ENCODE measurements at regions not wholly inside any gene's neighbourhood (a gene's known extent, or its start where the extent isn't known, plus 50 kb on each side); places are given as distances from the start of the nearest gene placed in this dataset.

DNA sequence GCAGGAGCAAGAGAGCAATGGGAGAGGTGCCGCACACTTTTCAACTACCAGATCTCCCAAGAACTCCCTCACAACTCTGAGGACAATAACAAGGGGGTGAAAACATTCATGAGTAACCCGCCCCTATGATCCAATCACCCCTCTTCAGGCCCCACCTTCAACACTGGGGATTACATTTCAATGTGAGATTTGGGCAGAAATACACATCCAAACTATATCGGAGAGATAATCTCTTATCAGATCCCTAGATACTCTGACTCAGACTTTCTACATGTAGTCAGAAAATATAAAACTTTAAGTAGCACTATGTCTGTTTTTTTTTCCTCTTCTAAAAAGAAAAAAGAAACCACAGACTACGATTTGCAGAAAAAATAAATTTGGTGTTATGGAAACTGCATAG, 1595.9 kb upstream of the NUDT12 start:
- H3K4me3 ChIP-seq (ENCODE audit: control extremely low read depth in 1 of 5, extremely low read depth in 1 of 5, insufficient read depth in 1 of 5, low read depth in 2 of 5, low read length in 4 of 5) = no peak overlapping the region
- no peaks in the 10 kb centered on the region for H3K79me2 ChIP-seq (ENCODE audit: control insufficient read depth, insufficient read depth, low read length)
- no peak overlapping the region for H3K4me2 ChIP-seq (replicated peaks; ENCODE audit: low read depth, low read length, poor library complexity, severe bottlenecking)
- ATAC-seq (ENCODE audit: low read depth) (no peak), DNase-seq (no peak)
- H4K20me1 ChIP-seq (ENCODE audit: control insufficient read depth, insufficient read depth, low read length, poor library complexity, severe bottlenecking) = no peaks in the 10 kb centered on the region
- no peak overlapping the region for H3K27ac Mint-ChIP-seq
- WGBS (ENCODE audit: insufficient coverage) = no CpG with 5 or more reads among the region's 4 CpGs
- intact Hi-C loops (cut with micrococcal nuclease) = no loop called here
- H3K4me3 Mint-ChIP-seq = no peak overlapping the region
- no peak overlapping the region for H3K27ac ChIP-seq (ENCODE audit: low read length in 2 of 2)
- H2AFZ ChIP-seq (ENCODE audit: insufficient read depth, low read depth, low read length, poor library complexity, severe bottlenecking) = no peak overlapping the region
- H3K9me3 ChIP-seq (ENCODE audit: control extremely low read depth in 1 of 3, control insufficient read depth in 2 of 3, insufficient read depth in 1 of 3, low read length in 2 of 3) = no peaks in the 10 kb centered on the region
- no peaks in the 10 kb centered on the region for H3K27me3 ChIP-seq (replicated peaks in 1 of 4; ENCODE audit: control extremely low read depth in 1 of 4, control insufficient read depth in 3 of 4, insufficient read depth in 4 of 4, low read length in 3 of 4)
- CTCF ChIA-PET = no interaction called here
- no peaks in the 10 kb centered on the region for H3K4me1 Mint-ChIP-seq
- no peaks in the 10 kb centered on the region for H3K4me1 ChIP-seq (ENCODE audit: control insufficient read depth in 2 of 2, insufficient read depth in 2 of 2, low read length in 2 of 2)
- POLR2A ChIA-PET = no interaction called here
- peaks cover 7% of the 10 kb centered on the region for H3K9me3 Mint-ChIP-seq (ENCODE audit: insufficient read depth)
- no peak for TF ChIP-seq EZH2 (IDR thresholded peaks at IDR 0.05; ENCODE audit: borderline replicate concordance, insufficient read depth, low read depth, low read length, poor library complexity, severe bottlenecking)
- TF ChIP-seq, protein P1, sequence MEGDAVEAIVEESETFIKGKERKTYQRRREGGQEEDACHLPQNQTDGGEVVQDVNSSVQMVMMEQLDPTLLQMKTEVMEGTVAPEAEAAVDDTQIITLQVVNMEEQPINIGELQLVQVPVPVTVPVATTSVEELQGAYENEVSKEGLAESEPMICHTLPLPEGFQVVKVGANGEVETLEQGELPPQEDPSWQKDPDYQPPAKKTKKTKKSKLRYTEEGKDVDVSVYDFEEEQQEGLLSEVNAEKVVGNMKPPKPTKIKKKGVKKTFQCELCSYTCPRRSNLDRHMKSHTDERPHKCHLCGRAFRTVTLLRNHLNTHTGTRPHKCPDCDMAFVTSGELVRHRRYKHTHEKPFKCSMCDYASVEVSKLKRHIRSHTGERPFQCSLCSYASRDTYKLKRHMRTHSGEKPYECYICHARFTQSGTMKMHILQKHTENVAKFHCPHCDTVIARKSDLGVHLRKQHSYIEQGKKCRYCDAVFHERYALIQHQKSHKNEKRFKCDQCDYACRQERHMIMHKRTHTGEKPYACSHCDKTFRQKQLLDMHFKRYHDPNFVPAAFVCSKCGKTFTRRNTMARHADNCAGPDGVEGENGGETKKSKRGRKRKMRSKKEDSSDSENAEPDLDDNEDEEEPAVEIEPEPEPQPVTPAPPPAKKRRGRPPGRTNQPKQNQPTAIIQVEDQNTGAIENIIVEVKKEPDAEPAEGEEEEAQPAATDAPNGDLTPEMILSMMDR (IDR thresholded peaks at IDR 0.05) = no peak
- no peak overlapping the region for H3K9ac ChIP-seq (ENCODE audit: low read length)
- no peaks in the 10 kb centered on the region for H3K36me3 ChIP-seq (replicated peaks in 1 of 2; ENCODE audit: control extremely low read depth in 1 of 2, control insufficient read depth in 1 of 2, extremely low read depth in 1 of 2, insufficient read depth in 2 of 2, low read length in 1 of 2)
- H3K27me3 Mint-ChIP-seq = no peaks in the 10 kb centered on the region

- H3K36me3 ChIP-seq (replicated peaks in 1 of 2; ENCODE audit: control extremely low read depth in 1 of 2, control insufficient read depth in 1 of 2, extremely low read depth in 1 of 2, insufficient read depth in 2 of 2, low read length in 1 of 2) = no peaks in the 10 kb centered on the region
- H3K79me2 ChIP-seq (ENCODE audit: control insufficient read depth, insufficient read depth, low read length) = no peaks in the 10 kb centered on the region
- Mint-ChIP-seq H3K4me3 (no peak overlapping the region), H3K9me3 (ENCODE audit: insufficient read depth) (peaks cover 5% of the 10 kb centered on the region), H3K27ac (no peak overlapping the region), H3K4me1 (no peaks in the 10 kb centered on the region), H3K27me3 (no peaks in the 10 kb centered on the region)
- no peaks in the 10 kb centered on the region for H4K20me1 ChIP-seq (ENCODE audit: control insufficient read depth, insufficient read depth, low read length, poor library complexity, severe bottlenecking)
- intact Hi-C loops (cut with micrococcal nuclease) = no loop called here
- no peak overlapping the region for H3K4me2 ChIP-seq (replicated peaks; ENCODE audit: low read depth, low read length, poor library complexity, severe bottlenecking)
- no peak overlapping the region for H3K27ac ChIP-seq (ENCODE audit: low read length in 2 of 2)
- no CpG with 5 or more reads among the region's 3 CpGs for WGBS (ENCODE audit: insufficient coverage)
- TF ChIP-seq, protein P1 (IDR thresholded peaks at IDR 0.05) = no peak
- TF ChIP-seq EZH2 (IDR thresholded peaks at IDR 0.05; ENCODE audit: borderline replicate concordance, insufficient read depth, low read depth, low read length, poor library complexity, severe bottlenecking) = no peak
- POLR2A ChIA-PET = no interaction called here
- no peak overlapping the region for H2AFZ ChIP-seq (ENCODE audit: insufficient read depth, low read depth, low read length, poor library complexity, severe bottlenecking)
- DNase-seq (no peak), ATAC-seq (ENCODE audit: low read depth) (no peak)
- no peaks in the 10 kb centered on the region for H3K4me1 ChIP-seq (ENCODE audit: control insufficient read depth in 2 of 2, insufficient read depth in 2 of 2, low read length in 2 of 2)
- H3K27me3 ChIP-seq (replicated peaks in 1 of 4; ENCODE audit: control extremely low read depth in 1 of 4, control insufficient read depth in 3 of 4, insufficient read depth in 4 of 4, low read length in 3 of 4) = no peaks in the 10 kb centered on the region
- H3K9me3 ChIP-seq (ENCODE audit: control extremely low read depth in 1 of 3, control insufficient read depth in 2 of 3, insufficient read depth in 1 of 3, low read length in 2 of 3) = no peaks in the 10 kb centered on the region
- no peak overlapping the region for H3K9ac ChIP-seq (ENCODE audit: low read length)
- CTCF ChIA-PET = no interaction called here
- no peak overlapping the region for H3K4me3 ChIP-seq (ENCODE audit: control extremely low read depth in 1 of 5, extremely low read depth in 1 of 5, insufficient read depth in 1 of 5, low read depth in 2 of 5, low read length in 4 of 5)
These were observed 1587.7 kb upstream of the NUDT12 start for GRCh38 chr5:105150323-105150722.
